ENCODE measurements at regions not wholly inside any gene's neighbourhood (a gene's known extent, or its start where the extent isn't known, plus 50 kb on each side); places are given as distances from the start of the nearest gene placed in this dataset.
"Not testable (repeated sequence)": the region's sequence is repeated elsewhere in the genome, so short reads cannot be mapped to it uniquely, and the experiment has no call there.

DNA sequence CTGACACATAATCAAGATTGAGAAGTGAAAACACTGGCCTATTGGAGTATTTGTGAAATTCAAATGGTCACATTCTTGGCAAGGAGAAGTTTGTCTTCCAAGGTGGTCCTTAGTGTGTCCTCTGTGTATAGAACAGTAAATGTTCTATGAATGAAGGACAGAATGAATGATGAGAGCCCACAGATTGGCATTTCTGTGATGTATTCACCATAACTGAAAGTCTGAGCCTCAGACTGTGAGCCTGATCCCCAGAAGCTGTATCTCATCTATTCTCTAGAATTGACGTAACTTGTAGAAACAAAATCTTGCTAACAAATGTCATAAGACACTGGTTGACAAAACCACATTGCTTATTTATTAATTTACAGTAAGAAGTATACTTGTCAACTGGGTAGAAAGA is 111.5 kb upstream of the ETV3 start:
- DNase-seq, result no peak

- DNase-seq, result no peak
These were observed 111.1 kb upstream of the ETV3 start for GRCh38 chr1:157249326-157249725.

- not testable (repeated sequence) for DNase-seq
These were observed 109.5 kb upstream of the ETV3 start for GRCh38 chr1:157247764-157248049.

DNA sequence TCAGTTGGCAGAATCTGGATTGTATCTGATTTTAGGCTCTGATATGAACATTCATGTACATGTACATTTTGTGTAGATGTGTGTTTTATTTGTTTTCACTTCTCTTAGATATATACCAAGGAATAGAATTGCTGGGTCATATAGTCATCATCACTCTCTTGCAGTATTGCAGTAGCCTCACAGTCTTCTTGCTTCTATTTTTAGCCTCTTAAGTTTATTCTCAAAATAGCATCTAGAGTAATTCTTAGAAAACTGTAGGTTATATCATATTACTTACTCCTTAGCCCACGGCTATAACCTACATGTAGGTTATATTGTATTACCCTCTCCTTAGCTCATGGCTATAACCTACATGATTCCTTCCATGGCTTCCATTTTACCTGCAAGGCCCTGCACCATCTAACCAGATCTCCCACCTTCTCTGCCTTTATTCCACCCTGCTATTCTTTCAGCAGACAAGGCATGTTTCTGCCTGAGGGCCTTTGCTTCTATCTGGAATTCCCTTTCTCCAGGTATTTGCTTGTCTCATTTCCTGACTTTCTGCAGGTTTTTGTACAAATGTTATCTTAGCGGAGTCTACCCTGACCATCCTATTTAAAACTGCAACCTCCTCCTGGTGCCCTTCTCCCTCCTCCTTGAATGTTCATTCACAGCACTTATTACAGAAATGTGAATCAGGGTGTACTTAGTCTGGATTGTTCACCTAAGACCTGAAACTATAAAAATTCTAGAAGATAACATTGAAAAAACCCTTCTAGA is 109.0 kb upstream of the ETV3 start:
- no peak for DNase-seq

DNA sequence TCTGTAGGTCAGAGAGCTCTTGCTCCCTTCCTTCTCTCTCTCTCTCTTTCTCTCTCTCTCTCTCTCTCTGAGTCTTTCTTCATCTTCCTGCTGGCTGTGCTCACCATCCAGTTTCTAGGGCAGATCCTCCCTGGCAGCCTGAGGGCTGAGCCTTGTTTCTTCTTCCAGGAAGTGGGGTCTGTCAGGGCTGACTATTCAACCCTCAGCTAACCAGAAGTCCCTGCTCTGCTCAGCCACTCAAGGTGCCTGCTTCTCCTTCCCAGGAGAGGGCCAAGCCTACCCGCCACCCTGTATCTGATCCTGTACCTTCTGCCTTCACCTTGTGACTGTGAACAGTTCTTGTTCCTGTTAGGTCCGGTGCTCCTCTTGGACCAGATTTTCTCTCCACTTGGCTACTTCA is 107.6 kb upstream of the ETV3 start:
- DNase-seq, result no peak

- no peak for DNase-seq
These were observed 103.0 kb upstream of the ETV3 start for GRCh38 chr1:157241185-157241538.

DNA sequence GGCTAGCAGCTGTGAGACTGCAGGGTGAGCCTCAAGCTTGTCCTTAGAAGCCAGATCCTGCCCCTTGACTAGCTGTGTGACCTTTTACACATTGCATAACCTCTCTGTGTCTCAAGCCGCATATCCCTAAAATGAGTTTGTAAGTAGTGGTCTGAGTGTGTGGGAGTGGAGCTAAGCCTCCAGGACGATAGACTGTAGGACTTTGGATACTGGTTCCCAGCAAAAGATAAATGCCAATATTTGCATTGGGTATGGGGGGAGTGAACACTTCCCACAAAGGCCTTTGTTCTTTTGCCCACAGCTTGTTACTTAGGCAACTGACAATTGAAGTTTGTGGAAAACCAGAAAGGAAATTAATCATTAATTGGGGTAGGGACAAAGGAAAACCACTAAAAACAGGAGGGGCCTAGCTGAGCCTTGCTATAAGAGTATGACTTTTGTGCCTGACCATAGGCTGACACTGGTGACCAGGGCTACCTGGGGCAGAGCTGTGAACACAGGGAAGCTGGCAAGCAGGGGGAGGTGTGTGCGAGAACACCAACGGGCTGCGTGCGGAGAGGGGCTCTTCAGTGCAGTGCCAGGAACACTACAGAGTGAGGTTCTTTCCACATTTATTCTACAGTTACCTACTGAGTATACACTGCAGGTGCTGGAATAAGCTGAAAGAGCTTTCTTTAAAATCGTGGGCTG is 102.4 kb upstream of the ETV3 start:
- DNase-seq, result no peak

DNA sequence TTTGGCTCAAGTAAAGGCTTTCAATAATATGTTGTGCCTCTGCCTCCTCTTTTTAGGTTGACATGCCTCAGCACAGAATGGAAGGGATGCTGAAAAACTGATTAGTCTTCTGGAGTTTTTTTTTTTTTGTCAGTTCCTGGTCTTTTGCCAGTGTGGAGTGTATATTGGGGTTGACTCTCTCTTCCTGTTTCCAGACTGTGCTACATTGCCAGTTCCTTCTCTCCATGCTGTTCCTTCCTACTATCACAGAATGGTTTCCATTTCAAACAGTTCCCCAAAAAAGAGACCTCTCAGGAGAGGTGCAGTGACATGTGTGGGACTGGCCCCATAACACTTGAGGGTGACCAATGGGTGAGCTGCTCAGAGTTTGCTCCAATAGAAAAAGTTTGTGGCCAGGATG is 101.7 kb upstream of the ETV3 start:
- no peak for DNase-seq

DNA sequence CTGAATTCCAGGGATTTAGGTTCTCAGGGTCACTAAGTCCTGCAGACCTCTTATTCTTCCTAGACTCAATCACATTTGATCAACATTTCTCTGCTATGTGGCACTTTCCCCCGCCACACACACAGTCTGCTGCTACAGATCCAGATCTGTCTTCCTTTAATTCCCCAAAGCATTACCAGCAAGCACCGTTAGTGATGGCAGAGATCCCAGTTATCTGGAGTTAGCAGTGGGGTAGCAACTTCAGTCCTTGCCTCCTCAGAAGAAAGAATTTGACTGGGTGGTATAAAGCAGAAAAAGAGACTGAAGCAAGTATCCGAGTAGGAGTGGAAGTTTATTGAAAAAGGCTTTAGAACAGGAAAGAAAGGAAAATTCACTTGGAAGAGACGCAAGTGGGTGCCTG is 100.4 kb upstream of the ETV3 start:
- DNase-seq, result no peak

DNA sequence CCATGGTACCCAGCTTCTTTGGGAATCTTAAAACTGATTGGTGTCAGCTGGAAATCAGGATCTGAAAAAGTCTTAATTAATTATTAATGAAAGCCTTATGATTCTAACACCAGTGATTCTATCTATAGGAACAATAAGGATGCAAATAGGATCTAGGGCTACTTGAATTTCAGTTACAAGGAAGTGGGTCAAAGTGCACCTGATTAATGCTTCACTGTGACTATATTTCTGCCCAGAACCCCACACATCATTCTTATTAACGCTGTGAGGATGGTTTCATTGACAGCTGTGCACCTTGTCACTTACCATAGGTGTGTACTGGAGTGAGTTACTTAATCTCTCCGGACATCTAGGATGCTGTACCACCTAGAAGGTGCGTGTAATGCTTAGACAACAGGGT is 99.8 kb upstream of the ETV3 start:
- DNase-seq, result no peak

DNA sequence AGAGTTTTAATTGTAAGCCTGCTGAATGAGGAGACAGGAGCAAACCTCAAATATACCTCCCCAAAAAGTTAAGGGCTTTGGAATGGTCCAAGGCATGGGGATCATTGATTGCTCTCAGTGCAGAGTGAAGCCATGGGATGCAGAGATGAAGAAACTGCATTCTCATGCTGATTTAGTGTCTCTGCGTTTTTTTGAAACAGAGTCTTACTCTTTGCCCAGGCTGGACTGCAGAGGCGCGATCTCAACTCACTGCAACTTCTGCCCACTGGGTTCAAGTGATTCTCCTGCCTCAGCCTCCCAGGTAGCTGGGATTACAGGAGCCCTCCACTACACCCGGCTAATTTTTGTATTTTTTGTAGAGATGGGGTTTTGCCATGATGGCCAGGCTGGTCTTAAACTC is 99.3 kb upstream of the ETV3 start:
- no peak for DNase-seq

GRCh38 chr1:157236072-157236471 is 97.9 kb upstream of the ETV3 start:
- no peak for DNase-seq

DNA sequence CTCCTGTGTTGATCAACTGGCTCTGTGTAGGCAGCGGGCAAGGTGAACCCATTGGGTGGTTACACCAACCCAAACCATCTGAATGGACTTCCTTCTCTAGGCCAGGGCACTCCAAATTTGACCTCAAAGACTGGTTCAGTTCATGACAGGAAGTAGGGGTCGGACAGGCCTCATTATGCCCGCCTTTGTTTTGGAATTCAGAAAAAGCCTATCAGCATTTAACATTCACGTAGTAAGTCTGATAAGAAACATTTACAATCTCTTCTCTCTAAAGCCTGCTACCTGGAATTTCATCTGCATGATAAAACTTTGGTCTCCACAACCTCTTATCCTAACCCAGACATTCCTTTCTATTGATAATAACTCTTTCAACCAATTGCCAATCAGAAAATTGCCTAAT is 97.1 kb upstream of the ETV3 start:
- no peak for DNase-seq

- DNase-seq, result no peak
These were observed 96.6 kb upstream of the ETV3 start for GRCh38 chr1:157234705-157235273.

DNA sequence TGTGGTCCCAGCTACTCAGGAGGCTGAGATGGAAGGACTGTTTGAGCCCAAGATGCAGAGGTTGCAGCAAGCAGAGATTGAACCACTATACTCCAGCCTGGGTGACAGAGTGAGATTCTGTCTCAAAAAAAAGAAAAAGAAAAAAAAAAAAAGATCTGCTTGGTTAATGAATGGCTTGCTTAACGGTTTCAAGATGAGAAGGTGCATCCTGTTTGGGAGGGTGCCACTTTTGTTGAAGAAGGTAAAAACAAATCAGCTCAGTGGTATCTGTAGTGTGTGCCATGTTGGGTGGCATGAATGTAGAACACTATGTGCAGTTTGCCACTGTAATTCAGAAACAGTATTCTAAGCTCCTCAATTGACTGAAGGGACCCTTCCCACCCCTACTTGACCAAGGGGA is 94.9 kb upstream of the ETV3 start:
- no peak for DNase-seq

DNA sequence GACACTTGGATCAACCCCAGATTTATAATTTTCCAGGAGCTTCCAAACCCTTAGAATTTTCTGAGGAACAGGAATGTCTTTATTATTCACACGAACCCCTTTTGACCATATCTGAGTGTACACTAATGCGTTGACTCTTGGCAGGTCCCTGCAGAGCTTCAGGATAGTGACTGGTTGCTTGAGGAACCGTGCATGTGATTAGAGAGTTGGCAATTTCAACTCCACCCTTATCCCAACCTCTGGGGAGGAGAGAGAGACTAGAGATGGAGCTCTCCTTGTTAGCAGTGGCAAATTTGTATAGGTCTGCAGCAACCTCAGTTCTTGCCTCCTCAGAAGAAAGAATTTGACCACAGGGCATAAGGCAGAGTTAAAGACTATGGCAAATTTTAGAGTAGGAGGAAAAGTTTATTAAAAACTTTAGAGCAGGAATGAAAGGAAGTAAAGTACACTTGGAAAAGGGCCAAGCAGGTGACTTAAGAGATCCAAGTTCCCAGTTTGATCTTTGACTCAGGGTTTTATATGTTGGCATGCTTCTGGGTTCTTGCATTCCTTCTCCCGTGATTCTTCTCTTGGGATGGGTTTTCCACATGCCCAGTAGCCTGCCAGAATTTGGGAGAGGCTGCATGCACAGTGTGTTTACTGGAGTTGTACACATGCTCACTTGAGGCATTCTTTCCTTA is 93.8 kb upstream of the ETV3 start:
- DNase-seq, result no peak

DNA sequence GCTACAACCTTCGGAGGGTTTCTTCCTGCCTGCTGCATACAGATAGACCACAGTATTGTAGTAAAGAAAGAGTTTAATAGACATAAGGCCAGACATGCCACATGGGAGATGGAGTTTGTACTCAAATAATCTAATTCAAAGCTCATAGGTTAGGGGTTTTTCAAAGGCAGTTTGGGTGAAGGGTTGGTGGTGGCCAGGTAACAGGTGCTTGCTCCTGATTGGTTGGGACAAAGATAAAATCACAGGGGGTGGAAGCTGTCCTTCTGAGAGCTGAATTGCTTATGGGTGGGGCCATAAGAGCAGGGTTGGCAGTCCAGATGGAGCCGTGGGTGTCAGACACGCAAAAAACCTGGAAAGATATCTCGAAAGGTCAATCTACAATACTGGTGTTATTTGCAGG is 92.3 kb upstream of the ETV3 start:
- no peak for DNase-seq

DNA sequence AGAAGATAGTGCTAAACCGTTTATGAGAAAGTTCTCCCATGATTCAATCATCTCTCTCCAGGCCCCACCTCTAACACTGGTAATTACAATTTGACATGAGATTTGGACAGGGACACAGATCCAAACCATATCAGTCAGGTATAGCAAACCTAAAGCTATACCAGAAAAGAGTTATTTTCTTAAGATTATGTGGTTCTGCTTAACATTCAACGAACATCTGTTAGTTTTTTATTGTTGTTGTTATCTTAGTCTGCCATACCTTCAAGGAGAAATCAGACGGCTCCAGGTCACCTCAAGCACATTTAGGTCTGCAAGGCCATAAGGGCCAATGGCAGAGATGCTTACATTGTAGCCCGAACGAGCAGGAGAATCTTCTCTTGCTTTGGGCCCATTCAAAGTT is 89.5 kb upstream of the ETV3 start:
- DNase-seq, result no peak

- DNase-seq, result no peak
These were observed 88.5 kb upstream of the ETV3 start for GRCh38 chr1:157226739-157227138.

- DNase-seq, result no peak
These were observed 81.4 kb upstream of the ETV3 start for GRCh38 chr1:157219600-157219999.

DNA sequence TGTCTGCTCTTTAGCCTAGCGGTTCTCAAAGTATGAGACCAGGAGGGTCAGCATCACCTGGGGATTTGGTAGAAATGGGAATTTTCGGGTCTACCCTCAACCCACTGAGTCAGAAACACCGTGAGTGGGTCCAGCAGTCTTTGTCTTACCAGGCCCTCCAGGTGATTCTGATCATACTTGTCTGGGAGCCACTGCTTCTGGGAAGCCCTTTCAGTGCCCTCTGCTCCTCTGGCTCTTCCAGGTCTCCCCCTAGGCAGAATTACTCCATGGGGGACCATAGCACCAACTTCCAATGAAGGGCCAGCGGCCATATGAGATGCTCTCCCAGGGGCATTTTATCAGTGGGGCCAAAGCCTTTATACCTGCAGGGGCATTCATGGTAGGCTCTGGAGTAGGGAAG is 81.0 kb upstream of the ETV3 start:
- DNase-seq, result no peak

- no peak for DNase-seq
These were observed 80.5 kb upstream of the ETV3 start for GRCh38 chr1:157218671-157219070.

DNA sequence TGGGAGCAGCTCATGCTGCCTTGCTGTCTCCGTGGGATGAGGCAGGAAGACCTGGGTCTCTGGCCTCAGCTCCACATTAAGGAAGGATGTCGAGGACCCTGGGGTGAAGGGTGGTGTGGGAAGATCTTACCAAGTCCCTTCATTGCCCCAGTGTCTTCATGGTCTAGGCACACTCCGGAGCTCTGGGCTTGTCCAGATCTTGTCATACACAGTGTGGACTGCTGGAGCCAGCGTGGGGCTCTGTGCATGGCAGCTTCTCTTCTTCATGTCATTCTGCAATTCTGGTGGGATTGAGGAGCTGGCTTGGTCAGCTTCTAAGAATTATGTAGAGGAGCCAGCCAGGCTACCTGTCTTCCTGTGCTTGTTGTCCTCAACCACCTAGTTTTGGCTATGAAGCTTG is 79.3 kb upstream of the ETV3 start:
- no peak for DNase-seq

GRCh38 chr1:157213836-157214235 is 75.6 kb upstream of the ETV3 start:
- no peak for DNase-seq
